SU-DHL-6 (cell line): ENCODE measurements at regions not wholly inside any gene's neighbourhood (a gene's known extent, or its start where the extent isn't known, plus 50 kb on each side); places are given as distances from the start of the nearest gene placed in this dataset.

Source experiments
- H2AFZ ChIP-seq: fragments of 200-600 bp; sonication (generic); 2 replicates; pipeline ENCODE4 v1.6.1; 2014; ENCODE audit warnings: low read depth, mild to moderate bottlenecking, moderate library complexity, mixed read lengths, antibody characterized with exemption, low read length; ENCODE audit not compliant: severe bottlenecking
- H3F3A ChIP-seq: fragments of 200-600 bp; shearing (Covaris generic); 2 replicates; pipeline ENCODE4 v1.6.0; 2016; ENCODE audit warnings: antibody characterized with exemption, mild to moderate bottlenecking; ENCODE audit not compliant: insufficient read depth
- H3K27ac ChIP-seq: fragments of 200-600 bp; sonication (generic); 2 replicates; pipeline ENCODE4 v1.5.1; 2016; ENCODE audit warnings: low read depth, mild to moderate bottlenecking, low read length, moderate library complexity, mixed read lengths
- H3K27me3 ChIP-seq: fragments of 200-600 bp; sonication (generic), shearing (Covaris generic); 2 replicates; pipeline ENCODE4 v1.6.0; 2014; ENCODE audit warnings: mild to moderate bottlenecking, low read length
- H3K36me3 ChIP-seq: fragments of 200-600 bp; sonication (generic); 2 replicates; pipeline ENCODE4 v1.6.1; 2014; ENCODE audit warnings: mild to moderate bottlenecking, low read length, mixed read lengths
- H3K4me2 ChIP-seq: fragments of 300-600, 200-600 bp; shearing (Covaris generic), sonication (generic); 2 replicates; pipeline ENCODE4 v1.6.0; 2014; ENCODE audit warnings: low read length, low read depth, mild to moderate bottlenecking; ENCODE audit not compliant: poor library complexity, severe bottlenecking
- H3K4me3 ChIP-seq: fragments of 200-600 bp; sonication (generic); 2 replicates; pipeline ENCODE4 v1.5.1; 2014; ENCODE audit warnings: antibody characterized with exemption, low read length, mild to moderate bottlenecking, mixed read lengths; ENCODE audit not compliant: insufficient read depth, poor library complexity, severe bottlenecking
- H3K79me2 ChIP-seq: fragments of 200-600 bp; sonication (generic); 2 replicates; pipeline ENCODE4 v1.6.1; 2014; ENCODE audit warnings: mild to moderate bottlenecking, low read length, moderate library complexity; ENCODE audit not compliant: insufficient read depth
- H3K9ac ChIP-seq: fragments of 200-600 bp; sonication (generic); 2 replicates; pipeline ENCODE4 v1.7.0; 2014; ENCODE audit warnings: mild to moderate bottlenecking, low read length
- H3K9me2 ChIP-seq: fragments of 200-600 bp; sonication (generic); replicated peaks from 2 replicates; pipeline ENCODE4 v1.6.1; 2014; ENCODE audit warnings: low read length; ENCODE audit not compliant: insufficient read depth
- H3K9me3 ChIP-seq: fragments of 200-600 bp; sonication (generic); 2 replicates; pipeline ENCODE4 v1.6.1; 2014; ENCODE audit warnings: low read length, mixed read lengths; ENCODE audit not compliant: insufficient read depth
- H4K20me1 ChIP-seq: fragments of 200-600 bp; sonication (generic); 2 replicates; pipeline ENCODE4 v1.6.1; 2014; ENCODE audit warnings: low read depth, mild to moderate bottlenecking, antibody characterized with exemption, low read length, moderate library complexity, mixed read lengths
- CTCF ChIP-seq: fragments of 200-600 bp; sonication (generic); IDR thresholded peaks from one replicate; pipeline ENCODE4 v1.5.1; 2017; ENCODE audit warnings: antibody characterized with exemption, mild to moderate bottlenecking, low read length, moderate library complexity; ENCODE audit not compliant: insufficient read depth, poor library complexity, severe bottlenecking
- EZH2phosphoT487 ChIP-seq: fragments of 200-600 bp; sonication (generic), shearing (Covaris generic); conservative IDR thresholded peaks from 2 replicates; pipeline ENCODE4 v1.6.1; 2018; ENCODE audit warnings: mild to moderate bottlenecking, antibody characterized with exemption, low read length, moderate library complexity, mixed read lengths

- Histone ChIP-seq H3K4me3 (no peak overlapping the region), H4K20me1 (no peaks in the 10 kb centered on the region), H3K27me3 (no peaks in the 10 kb centered on the region), H3K36me3 (no peaks in the 10 kb centered on the region), H3K9ac (no peak overlapping the region), H3F3A (no peaks in the 10 kb centered on the region), H3K9me3 (0 out of 2 replicates have a peak, but pooled peaks cover 4% of the 10 kb centered on the region), H2AFZ (no peak overlapping the region), H3K9me2 (no peaks in the 10 kb centered on the region), H3K4me2 (no peak overlapping the region), H3K27ac (no peak overlapping the region), H3K79me2 (no peaks in the 10 kb centered on the region)
- TF ChIP-seq EZH2phosphoT487 (no peak), CTCF (no peak)
Observed at GRCh38 chr3:87423336-87423735, 147.0 kb upstream of the POU1F1 start.

- Histone ChIP-seq H3K27ac (no peak overlapping the region), H2AFZ (no peak overlapping the region), H4K20me1 (no peaks in the 10 kb centered on the region), H3K9me3 (0 out of 2 replicates have a peak, but pooled peaks cover 4% of the 10 kb centered on the region), H3K36me3 (no peaks in the 10 kb centered on the region), H3K9me2 (no peaks in the 10 kb centered on the region), H3F3A (no peaks in the 10 kb centered on the region), H3K9ac (no peak overlapping the region), H3K79me2 (no peaks in the 10 kb centered on the region), H3K4me2 (no peak overlapping the region), H3K27me3 (no peaks in the 10 kb centered on the region), H3K4me3 (no peak overlapping the region)
- no peak for TF ChIP-seq EZH2phosphoT487
- TF ChIP-seq CTCF: no peak
Observed at GRCh38 chr3:87422333-87422732, 145.9 kb upstream of the POU1F1 start.

- H4K20me1 ChIP-seq: no peaks in the 10 kb centered on the region
- no peak overlapping the region for H3K9ac ChIP-seq
- no peak overlapping the region for H3K27ac ChIP-seq
- no peaks in the 10 kb centered on the region for H3K79me2 ChIP-seq
- no peaks in the 10 kb centered on the region for H3K27me3 ChIP-seq
- H3K9me3 ChIP-seq: 0 out of 2 replicates have a peak, but pooled peaks cover 4% of the 10 kb centered on the region
- no peak overlapping the region for H3K4me2 ChIP-seq
- no peaks in the 10 kb centered on the region for H3K36me3 ChIP-seq
- TF ChIP-seq CTCF (no peak), EZH2phosphoT487 (no peak)
- H2AFZ ChIP-seq: no peak overlapping the region
- no peak overlapping the region for H3K4me3 ChIP-seq
- no peaks in the 10 kb centered on the region for H3F3A ChIP-seq
- H3K9me2 ChIP-seq: no peaks in the 10 kb centered on the region
Observed at GRCh38 chr3:87420171-87420570, 143.8 kb upstream of the POU1F1 start.

GRCh38 chr3:87414271-87414670 lies 137.9 kb upstream of the POU1F1 start:
- no peak for TF ChIP-seq CTCF
- no peak for TF ChIP-seq EZH2phosphoT487
- no peak overlapping the region for H3K4me3 ChIP-seq
- H3K36me3 ChIP-seq: no peaks in the 10 kb centered on the region
- no peaks in the 10 kb centered on the region for H3K27me3 ChIP-seq
- H3K79me2 ChIP-seq: no peaks in the 10 kb centered on the region
- H3K27ac ChIP-seq: no peak overlapping the region
- no peaks in the 10 kb centered on the region for H3K9me2 ChIP-seq
- no peaks in the 10 kb centered on the region for H3K9me3 ChIP-seq
- no peak overlapping the region for H3K4me2 ChIP-seq
- no peak overlapping the region for H2AFZ ChIP-seq
- H3K9ac ChIP-seq: no peak overlapping the region
- no peaks in the 10 kb centered on the region for H4K20me1 ChIP-seq
- H3F3A ChIP-seq: no peaks in the 10 kb centered on the region
